PC-9 (cell line): ENCODE measurements at regions not wholly inside any gene's neighbourhood (a gene's known extent, or its start where the extent isn't known, plus 50 kb on each side); places are given as distances from the start of the nearest gene placed in this dataset.

ENCODE experiments used
- EZH2 ChIP-seq: fragments of 200-600 bp; sonication (generic); IDR thresholded peaks from 2 replicates; pipeline ENCODE4 v1.8.0; 2017; ENCODE audit warnings: antibody characterized with exemption, low read depth
- TF ChIP-seq, protein P1 (sequence below): fragments of 200-600 bp; sonication (generic); conservative IDR thresholded peaks from 2 replicates; pipeline ENCODE4 v1.6.1; 2017; ENCODE audit warnings: mixed run types, antibody characterized with exemption, mild to moderate bottlenecking, moderate library complexity

DNA sequence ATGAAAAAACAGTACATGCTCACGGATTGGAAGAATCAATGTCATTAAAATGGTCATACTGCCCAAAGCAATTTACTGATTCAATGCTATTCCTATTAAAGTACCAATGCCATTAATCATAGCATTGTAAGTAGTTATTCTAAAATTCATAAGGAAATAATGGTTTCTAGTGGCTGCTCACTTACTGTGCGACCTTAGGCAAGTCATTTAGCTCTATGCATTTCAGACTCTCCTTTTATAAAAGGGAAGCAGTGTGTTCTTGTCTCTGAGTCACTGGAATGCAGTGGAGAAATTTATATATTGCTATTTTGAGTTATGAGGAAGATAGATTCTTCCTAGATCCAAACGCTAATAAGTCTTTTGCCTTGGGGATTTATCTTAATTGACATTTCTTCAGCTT is 174.8 kb downstream of the KCNA4 start:
- TF ChIP-seq, protein P1, sequence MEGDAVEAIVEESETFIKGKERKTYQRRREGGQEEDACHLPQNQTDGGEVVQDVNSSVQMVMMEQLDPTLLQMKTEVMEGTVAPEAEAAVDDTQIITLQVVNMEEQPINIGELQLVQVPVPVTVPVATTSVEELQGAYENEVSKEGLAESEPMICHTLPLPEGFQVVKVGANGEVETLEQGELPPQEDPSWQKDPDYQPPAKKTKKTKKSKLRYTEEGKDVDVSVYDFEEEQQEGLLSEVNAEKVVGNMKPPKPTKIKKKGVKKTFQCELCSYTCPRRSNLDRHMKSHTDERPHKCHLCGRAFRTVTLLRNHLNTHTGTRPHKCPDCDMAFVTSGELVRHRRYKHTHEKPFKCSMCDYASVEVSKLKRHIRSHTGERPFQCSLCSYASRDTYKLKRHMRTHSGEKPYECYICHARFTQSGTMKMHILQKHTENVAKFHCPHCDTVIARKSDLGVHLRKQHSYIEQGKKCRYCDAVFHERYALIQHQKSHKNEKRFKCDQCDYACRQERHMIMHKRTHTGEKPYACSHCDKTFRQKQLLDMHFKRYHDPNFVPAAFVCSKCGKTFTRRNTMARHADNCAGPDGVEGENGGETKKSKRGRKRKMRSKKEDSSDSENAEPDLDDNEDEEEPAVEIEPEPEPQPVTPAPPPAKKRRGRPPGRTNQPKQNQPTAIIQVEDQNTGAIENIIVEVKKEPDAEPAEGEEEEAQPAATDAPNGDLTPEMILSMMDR, result no peak
- TF ChIP-seq EZH2, result no peak
